Endothelial cell of umbilical vein (primary cell): ENCODE measurements at regions not wholly inside any gene's neighbourhood (a gene's known extent, or its start where the extent isn't known, plus 50 kb on each side); places are given as distances from the start of the nearest gene placed in this dataset.

Source experiments
- BruUV-seq: library from RNA; stranded (reverse); fragments of 400-500 nt; replicated peaks from 2 replicates; lab custom pipeline; 2021; lab: Mats Ljungman, UMichigan
- CTCF ChIA-PET: fragments of 300-600, 350-600 bp; sonication (Branson Sonifier 250); formaldehyde crosslinking; loops from one replicate; lab custom pipeline; 2021; ENCODE audit warnings: antibody characterized with exemption, inconsistent platforms; lab: Charles Lee
- POLR2A ChIA-PET: fragments of 300-600, 350-600 bp; sonication (Branson Sonifier 250); formaldehyde crosslinking; loops from one replicate; lab custom pipeline; 2021; ENCODE audit warnings: antibody characterized with exemption, inconsistent platforms; lab: Charles Lee
- DNase-seq: peaks from one replicate; pipeline ENCODE4 v3.0.0-alpha.2; 2011; ENCODE audit warnings: low read depth, low spot score
- FAIRE-seq: peaks from 2 replicates; lab custom pipeline; 2011; peaks lifted over from hg19 to GRCh38; lab: Jason Lieb, UNC
- H2AFZ ChIP-seq: 2 replicates; pipeline ENCODE4 v1.6.0; 2012; ENCODE audit warnings: low read depth, low read length, control low read depth, inconsistent platforms
- H3K27ac ChIP-seq: 2 replicates; pipeline ENCODE4 v1.5.1; 2011; ENCODE audit warnings: low read depth, mild to moderate bottlenecking, control low read depth, low read length, moderate library complexity; ENCODE audit not compliant: insufficient read depth
- H3K27me3 ChIP-seq, 2 experiments: 2 replicates each; pipeline versions ENCODE4 v1.6.0 to v1.6.1; 2011; ENCODE audit warnings: low read length in 2 of 2, mixed read lengths in 1 of 2; ENCODE audit not compliant: control insufficient read depth in 2 of 2, insufficient read depth in 2 of 2
- H3K36me3 ChIP-seq, 2 experiments: 2 replicates in 1 of 2; 3 replicates in 1 of 2; pipeline ENCODE4 v1.5.1; 2011; ENCODE audit warnings: low read length in 2 of 2, mild to moderate bottlenecking in 1 of 2, moderate library complexity in 1 of 2; ENCODE audit not compliant: control insufficient read depth in 2 of 2, insufficient read depth in 2 of 2; ENCODE audit errors: extremely low read depth in 1 of 2
- H3K4me1 ChIP-seq: 3 replicates; pipeline ENCODE4 v1.5.1; 2011; ENCODE audit warnings: mild to moderate bottlenecking, low read length; ENCODE audit not compliant: control insufficient read depth, insufficient read depth; ENCODE audit errors: extremely low read depth
- H3K4me2 ChIP-seq: 2 replicates; pipeline ENCODE4 v1.6.1; 2011; ENCODE audit warnings: low read length, control low read depth, mixed read lengths; ENCODE audit not compliant: insufficient read depth
- H3K4me3 ChIP-seq, 3 experiments: fragments of 200-600 bp in 1 of 3; sonication (generic), shearing (Covaris generic) in 1 of 3; replicated peaks in 1 of 3; 2 replicates each; pipeline ENCODE4 v1.5.1; 2011 to 2016; ENCODE audit warnings: control low read depth in 3 of 3, low read length in 3 of 3, mild to moderate bottlenecking in 2 of 3, inconsistent platforms in 1 of 3, low read depth in 1 of 3, moderate library complexity in 1 of 3; ENCODE audit not compliant: insufficient read depth in 1 of 3
- H3K79me2 ChIP-seq: 2 replicates; pipeline ENCODE4 v1.6.0; 2012; ENCODE audit warnings: low read length, inconsistent platforms; ENCODE audit not compliant: control insufficient read depth, insufficient read depth
- H3K9ac ChIP-seq: replicated peaks from 2 replicates; pipeline ENCODE3; 2011; ENCODE audit warnings: low read length, control low read depth; ENCODE audit not compliant: insufficient read depth; ENCODE audit errors: extremely low read depth
- H3K9me1 ChIP-seq: replicated peaks from 3 replicates; pipeline ENCODE4 v1.6.0; 2011; ENCODE audit warnings: mild to moderate bottlenecking, low read length; ENCODE audit not compliant: control insufficient read depth, insufficient read depth; ENCODE audit errors: extremely low read depth
- H3K9me3 ChIP-seq: replicated peaks from 2 replicates; pipeline ENCODE4 v1.5.1; 2012; ENCODE audit warnings: low read length, inconsistent platforms; ENCODE audit not compliant: control insufficient read depth, insufficient read depth
- H4K20me1 ChIP-seq: replicated peaks from 2 replicates; pipeline ENCODE3; 2011; ENCODE audit warnings: mild to moderate bottlenecking, low read length; ENCODE audit not compliant: control insufficient read depth, insufficient read depth; ENCODE audit errors: extremely low read depth
- EZH2 ChIP-seq: IDR thresholded peaks from 2 replicates; pipeline ENCODE4 v1.6.1; 2012; ENCODE audit warnings: borderline replicate concordance, low read depth, mild to moderate bottlenecking, moderate library complexity, low read length, inconsistent platforms; ENCODE audit not compliant: severe bottlenecking
- FOS ChIP-seq: IDR thresholded peaks from 2 replicates; pipeline ENCODE4 v1.6.1; 2011; ENCODE audit warnings: mild to moderate bottlenecking, low read length, moderate library complexity, borderline replicate concordance; ENCODE audit not compliant: insufficient read depth
- GATA2 ChIP-seq: IDR thresholded peaks from 2 replicates; pipeline ENCODE4 v1.7.0; 2011; ENCODE audit warnings: low read depth, mild to moderate bottlenecking, moderate library complexity, mixed read lengths, low read length; ENCODE audit not compliant: insufficient read length, insufficient read depth
- JUN ChIP-seq: IDR thresholded peaks from 2 replicates; pipeline ENCODE4 v1.6.1; 2011; ENCODE audit warnings: borderline replicate concordance, low read depth; ENCODE audit not compliant: insufficient read length, insufficient read depth
- MYC ChIP-seq: IDR thresholded peaks from one replicate; pipeline ENCODE4 v1.6.1; 2011; ENCODE audit warnings: mild to moderate bottlenecking, low read depth, low read length
- POLR2A ChIP-seq: IDR thresholded peaks from 2 replicates; pipeline ENCODE4 v1.6.1; 2012; ENCODE audit warnings: low read depth, mild to moderate bottlenecking, control low read depth, low read length
- POLR2AphosphoS5 ChIP-seq: IDR thresholded peaks from 2 replicates; pipeline ENCODE4 v1.6.1; 2012; ENCODE audit warnings: low read depth, mild to moderate bottlenecking, control low read depth, low read length, moderate library complexity; ENCODE audit not compliant: insufficient read depth
- dilution Hi-C: fragments of 300-500 bp; cut with MboI; formaldehyde crosslinking; loops from one replicate; pipeline ENCODE4 v1.15.0; 2019; ENCODE audit warnings: low sequenced_read_pairs; ENCODE audit not compliant: extremely low pct_ligation_motif_present
- intact Hi-C: fragments of 100-400 bp; cut with micrococcal nuclease; formaldehyde crosslinking; loops from one replicate; pipeline ENCODE4 v1.10.0; 2022
- TF ChIP-seq, protein P1 (sequence below): IDR thresholded peaks from 2 replicates; pipeline ENCODE4 v1.6.1; 2011; ENCODE audit not compliant: insufficient read depth, insufficient read length
- TF ChIP-seq, protein P2 (sequence below), 2 donors: IDR thresholded peaks; 1 replicate in 1 of 2; 2 replicates in 1 of 2; pipeline ENCODE4 v1.5.1; 2011; ENCODE audit warnings: low read length in 2 of 2, mild to moderate bottlenecking in 2 of 2, moderate library complexity in 2 of 2, control low read depth in 1 of 2, inconsistent platforms in 1 of 2, low read depth in 1 of 2; ENCODE audit not compliant: insufficient read depth in 1 of 2; ENCODE audit errors: extremely low read depth in 1 of 2

DNA sequence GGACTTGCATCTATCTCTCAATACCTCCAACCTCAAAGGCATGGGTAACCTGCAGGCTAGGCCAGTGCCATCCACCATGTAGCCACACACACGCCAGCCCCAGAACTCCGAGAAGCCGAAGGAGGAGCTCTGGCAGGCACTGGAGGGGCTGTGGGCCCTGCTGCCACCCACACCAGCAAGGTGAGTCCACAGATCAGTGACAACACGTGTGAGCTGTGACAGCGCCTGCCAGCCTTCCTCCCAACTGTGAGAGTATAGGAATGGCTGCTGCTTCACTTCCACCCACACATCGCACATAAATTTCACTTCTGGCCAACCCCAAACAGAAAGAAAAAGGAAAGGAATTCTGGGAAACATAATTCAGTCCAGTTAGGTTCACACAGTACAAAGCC, 422.6 kb downstream of the BCOR start:
- H3K4me1 ChIP-seq: no peaks in the 10 kb centered on the region
- BruUV-seq: no TSS peak
- DNase-seq (no peak), FAIRE-seq (no peak)
- no peaks in the 10 kb centered on the region for H4K20me1 ChIP-seq
- CTCF ChIA-PET: no interaction called here
- H3K4me3 ChIP-seq: no peak overlapping the region
- no peaks in the 10 kb centered on the region for H3K9me3 ChIP-seq
- no peak overlapping the region for H2AFZ ChIP-seq
- POLR2A ChIA-PET: no interaction called here
- H3K79me2 ChIP-seq: no peaks in the 10 kb centered on the region
- H3K9ac ChIP-seq: no peak overlapping the region
- intact Hi-C loops (no loop called here), dilution Hi-C loops (no loop called here)
- H3K27me3 ChIP-seq: no peaks in the 10 kb centered on the region
- H3K36me3 ChIP-seq: no peaks in the 10 kb centered on the region
- H3K9me1 ChIP-seq: no peaks in the 10 kb centered on the region
- H3K4me2 ChIP-seq: no peak overlapping the region
- TF ChIP-seq POLR2A (no peak), JUN (no peak), MYC (no peak), POLR2AphosphoS5 (no peak), FOS (no peak)
- TF ChIP-seq, protein P1, sequence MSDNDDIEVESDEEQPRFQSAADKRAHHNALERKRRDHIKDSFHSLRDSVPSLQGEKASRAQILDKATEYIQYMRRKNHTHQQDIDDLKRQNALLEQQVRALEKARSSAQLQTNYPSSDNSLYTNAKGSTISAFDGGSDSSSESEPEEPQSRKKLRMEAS: no peak
- no peak overlapping the region for H3K27ac ChIP-seq

DNA sequence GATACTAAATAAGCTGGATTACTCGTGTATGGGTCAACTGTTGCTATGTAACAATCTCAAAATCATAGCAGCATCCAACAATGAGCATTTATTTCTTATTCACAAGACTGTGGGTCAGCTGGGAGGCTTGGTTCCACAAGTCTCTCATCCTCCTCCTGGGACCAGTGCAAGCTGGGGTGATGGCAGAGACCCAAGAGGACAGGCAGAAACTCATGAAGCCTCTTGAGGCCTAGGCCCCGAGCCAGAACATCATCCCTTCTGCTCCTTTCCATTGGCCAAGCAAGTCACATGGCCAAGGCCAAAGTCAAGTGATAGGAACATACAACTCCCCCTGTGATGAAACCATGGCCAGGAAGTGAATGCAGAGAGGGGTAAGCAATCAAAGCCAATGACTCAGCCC, 422.1 kb downstream of the BCOR start:
- no peaks in the 10 kb centered on the region for H3K9me3 ChIP-seq
- H3K36me3 ChIP-seq: no peaks in the 10 kb centered on the region
- ChIA-PET CTCF (no interaction called here), POLR2A (no interaction called here)
- H3K9ac ChIP-seq: no peak overlapping the region
- H3K4me2 ChIP-seq: no peak overlapping the region
- no peaks in the 10 kb centered on the region for H3K4me1 ChIP-seq
- H3K79me2 ChIP-seq: no peaks in the 10 kb centered on the region
- H2AFZ ChIP-seq: no peak overlapping the region
- no peak overlapping the region for H3K4me3 ChIP-seq
- no peaks in the 10 kb centered on the region for H4K20me1 ChIP-seq
- DNase-seq (no peak), FAIRE-seq (no peak)
- TF ChIP-seq, protein P1: no peak
- TF ChIP-seq, protein P2, sequence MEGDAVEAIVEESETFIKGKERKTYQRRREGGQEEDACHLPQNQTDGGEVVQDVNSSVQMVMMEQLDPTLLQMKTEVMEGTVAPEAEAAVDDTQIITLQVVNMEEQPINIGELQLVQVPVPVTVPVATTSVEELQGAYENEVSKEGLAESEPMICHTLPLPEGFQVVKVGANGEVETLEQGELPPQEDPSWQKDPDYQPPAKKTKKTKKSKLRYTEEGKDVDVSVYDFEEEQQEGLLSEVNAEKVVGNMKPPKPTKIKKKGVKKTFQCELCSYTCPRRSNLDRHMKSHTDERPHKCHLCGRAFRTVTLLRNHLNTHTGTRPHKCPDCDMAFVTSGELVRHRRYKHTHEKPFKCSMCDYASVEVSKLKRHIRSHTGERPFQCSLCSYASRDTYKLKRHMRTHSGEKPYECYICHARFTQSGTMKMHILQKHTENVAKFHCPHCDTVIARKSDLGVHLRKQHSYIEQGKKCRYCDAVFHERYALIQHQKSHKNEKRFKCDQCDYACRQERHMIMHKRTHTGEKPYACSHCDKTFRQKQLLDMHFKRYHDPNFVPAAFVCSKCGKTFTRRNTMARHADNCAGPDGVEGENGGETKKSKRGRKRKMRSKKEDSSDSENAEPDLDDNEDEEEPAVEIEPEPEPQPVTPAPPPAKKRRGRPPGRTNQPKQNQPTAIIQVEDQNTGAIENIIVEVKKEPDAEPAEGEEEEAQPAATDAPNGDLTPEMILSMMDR (IDR thresholded peaks at IDR 0.05; ENCODE audit: extremely low read depth in 1 of 2, insufficient read depth in 1 of 2, low read depth in 1 of 2, low read length in 2 of 2): no peak
- TF ChIP-seq FOS (no peak), GATA2 (no peak), POLR2AphosphoS5 (no peak), POLR2A (no peak), JUN (no peak), MYC (no peak), EZH2 (no peak)
- H3K9me1 ChIP-seq: no peaks in the 10 kb centered on the region
- no peaks in the 10 kb centered on the region for H3K27me3 ChIP-seq
- BruUV-seq: no TSS peak
- no peak overlapping the region for H3K27ac ChIP-seq
- intact Hi-C loops (no loop called here), dilution Hi-C loops (no loop called here)
